HG03439 (cell line): ENCODE measurements at regions not wholly inside any gene's neighbourhood (a gene's known extent, or its start where the extent isn't known, plus 50 kb on each side); places are given as distances from the start of the nearest gene placed in this dataset.
"Not testable (repeated sequence)": the region's sequence is repeated elsewhere in the genome, so short reads cannot be mapped to it uniquely, and the experiment has no call there.

Experiments
- ATAC-seq: cut with Tn5 transposase; IDR thresholded peaks from one replicate; pipeline ENCODE4 v1.9.1; 2021; ENCODE audit warnings: mild to moderate bottlenecking, moderate library complexity; ENCODE audit not compliant: unreplicated experiment

DNA sequence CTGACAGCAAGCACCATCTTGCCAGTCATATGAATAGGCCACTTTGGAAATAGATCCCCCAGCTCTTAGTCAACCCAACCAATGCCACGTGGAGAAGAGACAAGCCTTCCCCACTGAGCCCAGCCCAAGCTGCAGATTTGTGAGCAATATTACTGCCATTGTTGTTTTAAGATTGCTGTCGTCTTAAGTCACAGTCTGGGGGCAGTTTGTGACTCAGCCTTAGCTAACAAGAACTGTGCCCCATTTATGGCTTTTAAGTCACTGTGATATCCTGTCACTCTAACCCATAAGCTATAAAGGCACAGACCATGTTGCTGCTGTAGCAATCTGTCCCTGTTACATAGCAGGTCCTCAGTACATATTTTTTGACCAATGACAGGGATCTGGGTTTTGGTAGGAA, 464.2 kb downstream of the MED13L start:
- ATAC-seq = no peak

DNA sequence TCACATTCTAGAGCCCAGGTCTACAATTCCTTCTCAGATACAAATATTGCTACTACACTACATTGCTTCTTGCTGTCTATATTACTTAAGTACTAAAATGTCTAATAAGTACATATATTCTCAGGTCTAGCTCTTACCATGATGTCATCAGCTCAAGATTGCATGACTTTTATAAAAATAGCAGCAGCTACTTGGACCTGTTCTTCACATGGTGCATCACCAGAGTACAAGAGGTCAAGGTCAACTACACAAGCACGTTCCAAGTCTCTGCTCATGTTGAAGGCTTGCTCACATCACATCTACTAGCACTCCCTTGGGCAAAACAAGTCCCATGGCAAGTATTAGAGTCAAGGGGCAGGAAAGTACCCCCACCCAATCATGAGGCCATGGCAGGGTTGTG, 465.6 kb downstream of the MED13L start:
- no peak for ATAC-seq

DNA sequence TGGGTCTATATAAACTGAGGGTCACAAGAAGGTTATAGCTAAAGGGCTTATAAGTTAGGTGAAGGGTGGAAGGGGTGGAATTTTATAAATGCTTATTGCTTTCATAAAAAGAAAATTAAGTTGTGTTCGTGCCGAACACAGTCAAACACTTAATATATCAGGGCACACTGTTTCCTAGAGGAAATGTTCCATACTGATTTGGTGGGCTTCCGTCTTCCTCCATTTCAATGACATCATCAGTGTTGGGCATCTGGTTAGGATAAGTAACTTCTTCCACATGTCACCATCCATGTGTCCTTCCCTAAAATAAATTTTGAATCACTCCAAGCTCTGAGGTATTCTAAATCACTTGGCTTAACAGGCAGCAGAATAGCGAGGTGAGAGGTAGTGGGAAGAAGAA, 466.4 kb downstream of the MED13L start:
- ATAC-seq = no peak

DNA sequence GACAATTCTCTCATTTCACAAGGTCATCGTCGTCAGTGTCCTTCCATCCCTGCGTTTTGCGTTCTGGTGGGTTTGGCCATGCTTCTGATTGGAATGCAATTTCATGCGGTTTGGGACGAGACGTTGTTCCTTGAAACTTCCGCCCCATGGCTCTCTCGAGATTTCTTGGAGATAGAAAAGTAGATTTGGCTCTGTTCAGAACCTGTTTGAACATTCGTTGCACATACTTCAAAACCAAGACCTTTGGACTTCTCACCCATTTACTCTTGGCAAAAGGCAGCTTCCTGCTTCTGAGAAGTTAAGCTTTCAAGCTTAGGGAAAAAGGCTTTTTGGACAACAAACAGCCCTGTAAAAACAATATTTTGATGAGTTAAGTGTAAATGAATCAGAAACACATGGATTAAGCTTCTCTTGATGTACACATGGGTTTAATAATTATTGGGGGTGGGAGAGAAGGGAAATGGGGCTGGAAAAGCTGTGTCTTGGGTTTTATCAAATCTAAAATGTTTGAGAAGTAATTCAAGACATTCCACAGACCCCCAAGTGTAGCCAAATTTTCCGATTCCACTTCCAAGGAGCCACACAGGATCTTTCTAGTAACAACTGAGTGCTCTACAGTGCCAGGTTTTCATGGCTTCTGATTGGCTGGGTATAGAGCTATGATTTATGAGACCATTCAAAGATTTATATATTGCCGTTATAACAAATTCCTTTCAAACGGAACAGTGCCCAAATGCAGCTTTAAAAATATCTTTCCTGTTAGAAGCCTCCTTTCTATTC, 467.2 kb downstream of the MED13L start:
- no peak for ATAC-seq

DNA sequence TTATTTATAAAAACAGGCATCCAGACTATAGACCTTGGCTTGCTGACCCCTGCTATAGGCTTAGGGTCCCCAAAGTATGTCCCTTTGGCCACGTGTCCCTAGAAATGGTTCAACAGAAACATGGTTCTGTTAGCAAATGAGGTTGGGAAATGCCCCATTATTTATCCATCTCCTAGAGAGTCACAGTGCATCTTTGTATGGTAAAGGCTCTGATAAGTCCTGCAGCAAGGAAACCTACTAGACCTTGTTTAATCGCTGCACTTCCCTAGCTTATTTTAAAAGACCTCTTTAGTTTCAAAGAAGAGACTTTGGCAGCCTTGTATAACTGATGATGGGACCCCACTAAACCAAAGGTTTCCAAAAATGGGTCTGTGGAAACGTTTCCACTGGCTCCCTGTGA, 471.5 kb downstream of the MED13L start:
- ATAC-seq = no peak

DNA sequence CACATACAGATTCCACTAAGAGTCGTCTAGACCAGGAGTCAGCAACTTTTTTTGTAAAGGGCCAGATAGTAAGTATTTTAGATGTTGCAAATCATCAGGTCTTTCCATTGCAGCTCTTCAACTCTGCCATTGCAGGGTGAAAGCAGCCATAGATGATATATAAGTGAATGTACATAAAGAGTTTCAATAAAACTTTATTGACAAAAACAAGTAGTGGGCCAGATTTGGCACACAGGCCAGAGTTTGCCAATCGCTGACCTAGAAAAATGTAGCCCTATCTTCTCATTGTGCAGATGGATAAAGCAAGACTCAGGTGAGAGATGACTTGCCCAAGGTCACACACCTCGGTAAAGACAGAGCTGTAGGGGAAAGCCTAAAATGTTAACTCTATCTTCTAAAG, 474.7 kb downstream of the MED13L start:
- ATAC-seq = no peak

DNA sequence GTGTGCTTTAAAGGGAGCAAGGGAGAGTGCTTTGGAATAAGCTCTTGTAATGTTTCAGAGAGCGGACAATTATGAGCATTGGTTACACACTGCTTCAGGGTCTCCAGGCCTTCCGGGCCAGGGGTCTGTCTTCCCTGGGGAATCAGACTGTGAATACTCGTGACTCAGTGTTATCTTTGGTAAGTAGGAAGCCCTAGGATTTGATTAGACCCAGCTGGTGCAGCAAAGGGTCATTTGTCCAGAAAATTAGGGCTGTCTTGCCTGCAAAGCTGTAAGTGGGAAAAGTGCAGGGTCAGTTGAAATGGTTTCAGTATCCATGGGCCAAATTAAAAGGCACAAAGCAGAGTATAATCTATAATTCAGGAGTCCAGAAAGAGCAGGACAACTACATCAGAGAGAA, 475.6 kb downstream of the MED13L start:
- no peak for ATAC-seq

DNA sequence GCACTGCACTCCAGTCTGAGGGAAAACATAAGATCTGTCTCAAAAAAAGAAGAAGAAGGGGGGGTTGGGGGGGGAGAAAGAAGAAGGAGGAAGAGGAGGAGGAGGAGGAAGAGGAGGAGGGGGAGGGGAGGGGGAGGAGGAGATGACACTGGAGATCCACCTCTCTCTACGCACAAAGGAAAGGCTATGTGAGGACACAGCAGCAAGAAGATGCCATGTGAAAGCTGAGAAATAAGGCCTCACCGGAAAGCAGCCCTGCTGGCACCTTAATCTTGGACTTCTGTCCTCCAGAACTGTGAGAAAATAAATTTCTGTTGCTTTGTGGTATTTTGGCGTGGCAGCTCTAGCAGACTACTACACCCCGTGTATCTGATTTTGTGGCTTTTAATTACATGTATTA, 477.9 kb downstream of the MED13L start:
- no peak for ATAC-seq

DNA sequence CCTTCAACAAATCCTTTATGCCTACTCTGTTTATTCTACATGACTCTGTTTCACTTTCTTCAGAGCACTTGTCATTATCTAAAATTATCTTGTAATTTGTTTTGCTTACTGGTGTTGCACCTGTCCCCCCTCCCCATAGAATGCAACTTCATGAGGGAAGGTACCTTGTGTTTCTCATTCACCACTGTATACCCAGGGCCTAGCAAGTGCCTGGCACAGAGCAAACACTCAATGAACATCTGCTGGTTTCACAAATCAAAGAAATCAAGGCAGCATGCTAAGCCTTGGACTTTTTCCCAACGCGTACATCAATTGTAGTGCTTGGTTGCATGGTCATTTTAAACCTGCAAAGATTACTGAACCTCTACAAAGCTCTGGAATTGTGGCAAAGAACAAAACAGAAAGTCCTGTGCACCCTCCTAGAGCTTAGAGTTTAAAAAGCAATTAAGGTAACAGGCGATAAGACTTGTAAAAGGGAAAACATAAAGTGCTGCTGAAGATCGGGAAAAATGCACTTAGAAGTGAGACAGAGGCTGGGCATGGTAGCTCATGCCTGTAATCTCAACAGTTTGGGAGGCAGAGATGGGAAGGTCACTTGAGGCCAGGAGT, 479.1 kb downstream of the MED13L start:
- ATAC-seq = no peak

DNA sequence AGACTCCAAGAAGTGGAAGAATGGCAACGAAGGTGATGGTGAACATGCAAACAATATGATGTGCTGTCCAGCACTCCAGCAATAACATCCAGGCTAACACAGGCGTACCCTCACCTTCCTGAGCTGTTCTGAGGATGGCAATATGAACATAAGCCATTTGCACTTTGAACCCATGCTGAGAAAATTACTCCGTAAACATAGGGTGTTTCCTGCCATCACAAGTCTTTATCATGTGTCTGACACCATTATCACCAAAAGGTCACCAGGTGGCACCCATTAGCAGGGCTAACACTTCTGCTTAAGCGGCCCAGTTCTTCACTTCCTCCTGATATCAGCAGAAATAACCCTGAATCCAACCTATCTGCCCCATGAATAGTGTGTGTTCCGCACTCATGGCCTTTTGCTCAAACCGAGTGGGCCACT, 482.8 kb downstream of the MED13L start:
- no peak for ATAC-seq

DNA sequence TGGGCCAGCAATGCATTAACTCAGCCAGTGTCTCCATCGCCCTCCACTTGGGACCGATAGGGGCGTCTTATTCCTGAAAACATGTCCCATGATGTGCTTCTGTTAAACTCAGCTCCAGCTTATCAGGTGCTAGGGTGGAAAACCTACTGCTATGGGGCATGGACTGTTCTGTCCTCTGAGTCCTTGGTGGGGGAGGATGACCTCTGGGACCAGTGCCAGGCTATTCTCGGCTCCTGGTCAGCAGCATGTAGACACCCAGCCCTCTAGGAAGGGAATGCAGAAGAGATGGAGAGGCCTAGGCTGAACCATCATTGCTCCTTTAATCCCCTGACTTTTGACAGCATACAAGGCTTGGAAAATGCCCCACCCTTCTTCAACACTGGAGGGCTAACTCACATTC, 486.2 kb downstream of the MED13L start:
- no peak for ATAC-seq

DNA sequence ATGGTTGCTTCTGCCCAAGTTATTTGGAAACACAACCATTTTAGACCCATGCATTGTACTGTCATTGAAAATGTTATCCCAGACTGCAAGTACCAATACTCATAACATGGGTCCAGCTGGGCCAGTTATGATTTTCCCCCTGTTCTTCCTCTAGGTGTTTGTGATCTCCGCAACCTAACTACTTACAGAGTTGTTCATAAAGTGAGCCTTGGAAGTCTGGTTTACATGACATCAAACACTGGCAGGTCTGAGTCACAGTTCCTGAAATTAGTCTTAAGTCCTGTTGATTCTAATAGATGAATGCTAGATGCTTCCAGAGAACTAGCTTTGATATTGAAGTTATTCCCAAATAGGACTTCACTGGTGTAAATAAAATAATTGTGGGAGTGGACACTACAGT, 487.0 kb downstream of the MED13L start:
- no peak for ATAC-seq

DNA sequence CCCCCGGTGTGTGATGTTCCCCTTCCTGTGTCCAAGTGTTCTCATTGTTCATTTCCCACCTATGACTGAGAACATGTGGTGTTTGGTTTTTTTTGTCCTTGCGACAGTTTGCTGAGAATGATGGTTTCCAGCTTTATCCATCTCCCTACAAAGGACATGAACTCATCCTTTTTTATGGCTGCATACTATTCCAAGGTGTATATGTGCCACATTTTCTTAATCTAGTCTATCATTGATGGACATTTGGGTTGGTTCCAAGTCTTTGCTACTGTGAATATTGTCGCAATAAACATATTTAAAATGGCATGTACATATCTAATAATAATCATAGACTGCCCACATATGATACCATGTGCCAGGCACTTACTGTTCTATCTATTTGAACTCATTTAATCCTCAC, 491.0 kb downstream of the MED13L start:
- not testable (repeated sequence) for ATAC-seq

DNA sequence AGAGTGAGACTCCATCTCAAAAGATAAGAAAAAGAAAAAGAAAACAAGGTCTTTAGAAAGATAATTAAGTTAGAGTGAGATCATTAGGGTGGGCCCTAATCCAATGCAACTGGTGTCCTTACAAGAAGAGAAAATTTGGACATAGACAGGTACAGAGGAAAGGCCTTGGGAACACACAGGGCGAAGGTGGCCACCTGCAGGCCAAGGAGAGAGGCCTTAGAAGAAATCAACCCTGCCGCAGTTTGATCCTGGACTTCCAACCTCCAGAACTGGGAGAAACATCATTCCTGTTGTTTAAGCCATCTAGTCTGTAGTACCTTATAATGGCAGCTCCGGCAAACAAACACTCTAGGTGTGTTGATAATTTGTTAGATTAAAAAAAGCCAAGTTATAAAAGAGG, 491.9 kb downstream of the MED13L start:
- ATAC-seq = no peak

DNA sequence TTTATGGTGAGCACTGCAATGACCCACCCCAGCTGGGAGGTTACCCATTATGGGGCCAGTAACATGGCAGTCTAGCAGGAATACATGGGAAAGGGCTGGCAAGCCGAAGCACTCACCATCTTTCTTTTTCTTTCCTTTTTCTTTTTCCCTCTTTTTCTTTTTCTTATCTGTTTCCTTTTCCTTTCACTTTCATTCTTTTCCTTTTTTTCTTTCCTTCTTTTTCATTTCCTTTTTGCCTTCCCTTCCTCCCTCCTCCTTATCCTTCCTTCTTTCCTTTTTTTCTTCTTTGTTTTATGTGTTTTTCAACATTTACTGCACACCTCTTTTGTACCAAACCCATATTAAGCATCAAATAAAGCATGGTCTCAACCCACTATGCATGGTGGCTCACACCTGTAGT, 501.1 kb downstream of the MED13L start:
- ATAC-seq = no peak

DNA sequence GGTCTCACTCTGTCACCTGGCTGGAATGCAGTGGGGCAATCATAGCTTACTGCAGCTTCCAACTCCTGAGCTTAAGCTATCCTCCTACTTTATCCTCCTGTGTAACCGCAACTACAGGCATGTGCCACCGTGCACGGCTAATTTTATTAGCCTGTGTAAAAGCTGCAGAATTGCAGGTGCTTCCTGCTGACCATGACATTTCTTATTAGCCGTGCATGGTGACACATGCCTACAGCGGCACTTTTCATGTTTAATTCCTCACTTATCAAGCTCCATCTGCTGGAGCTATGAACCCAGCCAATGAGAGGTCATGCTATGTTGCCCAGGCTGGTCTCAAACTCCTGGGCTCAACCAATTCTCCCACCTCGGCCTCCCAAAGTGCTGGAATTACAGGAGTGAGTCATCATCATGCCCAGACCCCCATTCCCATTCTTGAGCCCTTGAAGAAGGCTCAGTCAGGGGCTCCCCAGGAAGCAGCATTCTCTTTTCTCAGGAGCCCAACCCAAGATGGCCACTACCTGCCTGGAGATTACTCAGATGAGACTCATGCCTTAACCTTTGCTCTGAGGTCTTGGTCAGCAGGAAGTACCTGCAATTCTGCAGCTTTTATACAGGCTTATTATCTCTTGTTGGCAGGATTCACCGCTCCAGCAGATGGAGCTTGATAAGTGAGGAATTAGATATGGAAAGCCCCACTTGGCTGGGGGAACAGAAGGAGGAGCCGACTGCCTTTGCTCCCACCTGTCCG, 503.2 kb downstream of the MED13L start:
- ATAC-seq = no peak

DNA sequence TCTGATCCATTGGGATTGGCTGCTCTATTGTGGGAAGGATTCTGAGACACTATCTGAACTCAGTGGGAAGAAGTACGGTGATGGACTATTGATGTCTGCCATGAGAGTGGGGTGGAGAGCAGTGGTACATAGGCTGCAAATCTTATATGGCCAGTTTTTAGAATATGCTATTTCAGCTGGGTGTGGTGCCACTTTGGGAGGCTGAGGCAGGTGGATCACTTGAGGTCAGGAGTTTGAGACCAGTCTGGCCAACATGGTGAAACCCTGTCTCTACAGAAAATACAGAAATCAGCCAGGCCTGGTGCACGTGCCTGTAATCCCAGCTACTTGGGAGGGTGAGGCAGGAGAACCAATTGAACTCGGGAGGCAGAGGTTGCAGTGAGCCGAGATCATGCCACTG, 505.9 kb downstream of the MED13L start:
- ATAC-seq = no peak

DNA sequence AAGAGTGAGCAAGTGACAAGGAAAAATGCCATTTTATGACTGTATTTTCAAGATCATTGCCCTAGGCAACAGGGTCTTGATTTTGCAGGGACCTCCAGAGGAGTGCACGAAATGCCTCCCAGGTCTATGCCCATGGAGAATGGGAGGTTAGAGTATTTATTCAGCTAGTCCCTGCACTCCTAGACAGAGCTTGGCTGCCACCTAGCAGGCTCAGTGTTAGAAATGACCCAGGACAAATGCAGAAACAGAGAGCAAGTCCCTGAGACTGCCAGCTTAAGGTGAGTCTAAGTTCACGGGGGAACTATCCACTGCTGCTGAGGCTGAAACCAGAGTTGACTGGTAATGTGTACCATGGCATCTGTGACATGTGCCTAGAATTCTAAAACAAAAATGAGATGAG, 506.4 kb downstream of the MED13L start:
- no peak for ATAC-seq

DNA sequence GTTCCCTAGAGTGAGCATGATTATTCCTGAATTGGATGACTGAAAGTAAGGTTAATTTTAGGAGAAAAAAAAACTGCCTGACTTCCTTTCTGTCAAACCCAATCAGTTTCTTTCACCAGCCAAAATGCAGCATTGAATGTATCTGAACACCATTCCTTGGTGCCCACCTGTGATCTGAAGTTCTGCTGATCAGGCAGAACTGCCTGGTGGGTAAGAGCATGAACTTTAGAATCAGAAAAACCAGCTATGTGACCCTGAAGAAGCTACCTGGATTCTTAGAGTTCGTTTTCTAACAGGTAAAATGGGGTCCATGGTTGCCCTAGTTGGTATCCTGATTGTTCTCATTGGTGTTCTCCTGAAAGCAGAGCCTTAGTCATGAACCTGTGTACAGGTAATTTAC, 506.9 kb downstream of the MED13L start:
- ATAC-seq = no peak

DNA sequence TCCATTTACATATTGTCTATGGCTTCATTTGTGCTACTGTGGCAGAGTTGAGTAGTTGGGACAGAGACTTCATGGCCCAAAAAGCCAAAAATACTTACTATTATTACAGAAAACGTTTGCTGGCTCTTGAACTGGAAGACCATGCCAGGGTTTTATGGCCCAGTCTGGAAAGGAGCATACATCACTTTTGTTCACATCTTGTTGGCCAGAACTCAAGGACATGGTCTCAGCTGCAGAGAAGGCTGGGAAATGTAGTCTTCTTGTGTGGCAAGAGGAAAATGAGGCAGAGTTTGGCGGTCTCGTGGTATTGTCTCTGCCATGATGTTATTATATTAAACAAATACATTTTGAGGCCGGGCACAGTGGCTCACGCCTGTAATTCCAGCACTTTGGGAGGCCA, 509.6 kb downstream of the MED13L start:
- no peak for ATAC-seq

DNA sequence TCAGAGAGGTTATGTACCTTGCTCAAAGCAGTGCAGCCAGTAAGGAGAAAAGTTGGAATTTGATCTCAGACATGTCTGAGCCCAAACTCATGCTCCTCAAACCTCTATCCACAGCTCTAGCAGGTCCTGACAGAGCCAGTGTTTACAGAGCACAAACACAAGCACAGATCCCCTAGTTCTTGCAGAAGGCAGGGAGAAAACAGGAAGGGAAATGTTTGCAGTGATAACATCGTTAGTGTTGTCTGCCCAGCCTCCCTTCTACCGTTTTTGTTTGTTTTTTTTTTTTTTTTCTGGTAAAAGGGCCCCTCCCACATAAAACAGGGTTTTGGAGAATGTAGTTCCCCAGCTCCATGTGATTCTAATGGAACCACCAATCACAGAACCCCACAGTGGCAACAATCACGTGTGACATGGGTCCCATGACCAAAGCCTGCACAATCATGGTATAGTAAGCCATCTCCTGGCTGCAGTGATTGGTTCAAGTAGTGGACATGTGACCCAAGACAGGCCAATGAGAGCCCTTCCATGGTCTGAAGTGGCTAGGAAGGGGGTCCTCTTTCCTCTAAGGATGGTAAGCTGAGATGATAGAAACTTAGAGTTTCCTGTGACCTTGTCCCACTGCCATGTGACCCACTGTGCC, 513.4 kb downstream of the MED13L start:
- ATAC-seq = no peak

DNA sequence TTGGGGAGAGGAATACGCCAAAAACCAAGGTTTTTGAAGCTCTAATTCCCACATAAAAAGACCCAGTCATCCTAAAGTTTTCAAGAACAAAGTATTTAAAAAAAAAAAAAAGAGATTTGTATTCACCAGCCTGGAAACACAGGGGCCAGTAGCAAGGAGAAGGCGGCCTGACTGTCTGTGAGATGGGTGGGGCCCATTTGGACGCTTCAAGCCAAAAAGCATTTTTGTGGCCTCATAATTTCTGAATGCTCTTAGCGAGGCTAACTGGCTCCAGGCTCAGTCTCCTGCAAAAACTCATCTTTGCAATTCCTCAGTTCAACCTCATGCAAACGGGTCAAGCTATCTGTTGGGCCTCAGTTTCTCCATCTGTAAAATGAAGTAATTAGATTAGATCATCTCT, 514.1 kb downstream of the MED13L start:
- ATAC-seq = no peak
